H1 (cell line): ENCODE measurements at regions not wholly inside any gene's neighbourhood (a gene's known extent, or its start where the extent isn't known, plus 50 kb on each side); places are given as distances from the start of the nearest gene placed in this dataset.

Source experiments
- CTCF ChIA-PET: fragments of 300-600 bp; sonication (Branson Sonifier 250); formaldehyde crosslinking; loops from one replicate; lab custom pipeline; 2021; ENCODE audit not compliant: partially characterized antibody; lab: Charles Lee
- POLR2A ChIA-PET: fragments of 300-600 bp; sonication (Branson Sonifier 250); formaldehyde crosslinking; loops from one replicate; lab custom pipeline; 2021; ENCODE audit warnings: inconsistent platforms; ENCODE audit not compliant: partially characterized antibody; lab: Charles Lee
- DNase-seq, 2 experiments: peaks; one replicate each; pipeline versions ENCODE4 v3.0.0 to v3.0.0-alpha.2; 2010 to 2022; ENCODE audit warnings: low spot score in 2 of 2, low read depth in 1 of 2, mixed read lengths in 1 of 2
- FAIRE-seq: peaks from 2 replicates; lab custom pipeline; 2011; peaks lifted over from hg19 to GRCh38; lab: Jason Lieb, UNC
- H2AFZ ChIP-seq: 2 replicates; pipeline ENCODE4 v1.8.1; 2012; ENCODE audit warnings: low read length, inconsistent platforms
- H2AK5ac ChIP-seq: 2 replicates; pipeline ENCODE4 v1.6.1; 2013; ENCODE audit warnings: low read depth, low read length
- H2BK120ac ChIP-seq: replicated peaks from 2 replicates; pipeline ENCODE3; 2013; ENCODE audit warnings: low read depth, low read length, inconsistent platforms
- H2BK12ac ChIP-seq: 2 replicates; pipeline ENCODE4 v1.6.1; 2013; ENCODE audit warnings: low read depth, low read length
- H2BK15ac ChIP-seq: 2 replicates; pipeline ENCODE4 v1.6.1; 2013; ENCODE audit warnings: low read length
- H2BK20ac ChIP-seq: 2 replicates; pipeline ENCODE4 v1.6.1; 2013; ENCODE audit warnings: low read length
- H2BK5ac ChIP-seq: 2 replicates; pipeline ENCODE4 v1.6.1; 2013; ENCODE audit warnings: low read depth, low read length
- H3K14ac ChIP-seq: 2 replicates; pipeline ENCODE4 v1.6.1; 2013; ENCODE audit warnings: inconsistent platforms; ENCODE audit not compliant: insufficient read length
- H3K18ac ChIP-seq: 2 replicates; pipeline ENCODE4 v1.6.1; 2013; ENCODE audit warnings: low read length; ENCODE audit errors: extremely low read depth
- H3K23ac ChIP-seq: 2 replicates; pipeline ENCODE4 v1.6.1; 2013; ENCODE audit warnings: inconsistent platforms; ENCODE audit not compliant: insufficient read length
- H3K23me2 ChIP-seq: 2 replicates; pipeline ENCODE4 v1.6.1; 2013; ENCODE audit warnings: low read depth, low read length
- H3K27ac ChIP-seq: 2 replicates; pipeline ENCODE4 v1.6.1; 2011; ENCODE audit warnings: low read depth, low read length, inconsistent platforms
- H3K27me3 ChIP-seq, 4 experiments: replicated peaks in 1 of 4; 1 replicate in 1 of 4; 2 replicates in 3 of 4; pipeline versions ENCODE4 v1.6.1 to v1.8.1; 2011 to 2013; ENCODE audit warnings: low read length in 3 of 4, mild to moderate bottlenecking in 3 of 4, inconsistent platforms in 2 of 4, mixed read lengths in 2 of 4, moderate library complexity in 1 of 4; ENCODE audit not compliant: control insufficient read depth in 3 of 4, insufficient read depth in 3 of 4; ENCODE audit errors: extremely low read depth in 1 of 4
- H3K36me3 ChIP-seq, 4 experiments: 2 replicates each; pipeline versions ENCODE4 v1.6.1 to v1.8.1; 2011 to 2013; ENCODE audit warnings: mild to moderate bottlenecking in 4 of 4, low read length in 3 of 4, moderate library complexity in 2 of 4, control low read depth in 1 of 4, inconsistent platforms in 1 of 4; ENCODE audit not compliant: insufficient read depth in 4 of 4, control insufficient read depth in 2 of 4
- H3K4ac ChIP-seq: replicated peaks from 2 replicates; pipeline ENCODE3; 2013; ENCODE audit warnings: low read length, low read depth, mixed read lengths, inconsistent platforms; ENCODE audit not compliant: insufficient read length
- H3K4me1 ChIP-seq, 4 experiments: replicated peaks in 1 of 4; 1 replicate in 1 of 4; 2 replicates in 3 of 4; pipeline versions ENCODE4 v1.6.1 to v1.8.1; 2011 to 2013; ENCODE audit warnings: low read length in 3 of 4, inconsistent platforms in 2 of 4, mixed read lengths in 1 of 4; ENCODE audit not compliant: insufficient read depth in 4 of 4, control insufficient read depth in 3 of 4
- H3K4me2 ChIP-seq, 2 experiments: 2 replicates each; pipeline versions ENCODE4 v1.6.1 to v1.8.1; 2011 to 2013; ENCODE audit warnings: low read depth in 2 of 2, low read length in 2 of 2, control low read depth in 1 of 2, inconsistent platforms in 1 of 2, mild to moderate bottlenecking in 1 of 2; ENCODE audit not compliant: insufficient read depth in 1 of 2
- H3K4me3 ChIP-seq, 4 experiments: fragments of 200-600, 300-600 bp in 1 of 4; sonication (generic), shearing (Covaris generic), sonication (Bioruptor Twin) in 1 of 4; 2 replicates each; pipeline versions ENCODE4 v1.5.1 to v1.8.1; 2011 to 2016; ENCODE audit warnings: low read length in 4 of 4, low read depth in 3 of 4, control low read depth in 2 of 4, inconsistent platforms in 2 of 4, mild to moderate bottlenecking in 2 of 4, mixed read lengths in 1 of 4, moderate library complexity in 1 of 4; ENCODE audit not compliant: insufficient read depth in 2 of 4; ENCODE audit errors: extremely low read depth in 1 of 4
- H3K56ac ChIP-seq: replicated peaks from 2 replicates; pipeline ENCODE3; 2013; ENCODE audit warnings: low read depth, mild to moderate bottlenecking, mixed read lengths, low read length, inconsistent platforms; ENCODE audit not compliant: insufficient read length
- H3K79me1 ChIP-seq: 2 replicates; pipeline ENCODE4 v1.6.1; 2013; ENCODE audit warnings: low read depth, low read length, control low read depth
- H3K79me2 ChIP-seq, 2 experiments: 2 replicates each; pipeline versions ENCODE4 v1.6.1 to v1.8.1; 2012 to 2013; ENCODE audit warnings: low read length in 2 of 2, mild to moderate bottlenecking in 2 of 2, inconsistent platforms in 1 of 2; ENCODE audit not compliant: insufficient read depth in 2 of 2, control insufficient read depth in 1 of 2
- H3K9ac ChIP-seq, 4 experiments: replicated peaks in 1 of 4; 1 replicate in 1 of 4; 2 replicates in 3 of 4; pipeline versions ENCODE4 v1.6.1 to v1.8.1; 2011 to 2013; ENCODE audit warnings: low read depth in 3 of 4, low read length in 3 of 4, control low read depth in 2 of 4, mild to moderate bottlenecking in 2 of 4, moderate library complexity in 2 of 4, inconsistent platforms in 1 of 4; ENCODE audit errors: extremely low read depth in 1 of 4
- H3K9me3 ChIP-seq, 2 experiments: 2 replicates each; pipeline versions ENCODE4 v1.6.1 to v1.8.1; 2012 to 2013; ENCODE audit warnings: mild to moderate bottlenecking in 2 of 2, moderate library complexity in 2 of 2, control low read depth in 1 of 2, inconsistent platforms in 1 of 2, low read depth in 1 of 2, low read length in 1 of 2, mixed read lengths in 1 of 2; ENCODE audit not compliant: insufficient read depth in 2 of 2
- H4K20me1 ChIP-seq, 2 experiments: replicated peaks in 1 of 2; 2 replicates each; pipeline versions ENCODE3 to v1.8.1; 2011 to 2013; ENCODE audit warnings: inconsistent platforms in 2 of 2, low read length in 2 of 2, mild to moderate bottlenecking in 1 of 2; ENCODE audit not compliant: insufficient read depth in 2 of 2, control insufficient read depth in 1 of 2
- H4K5ac ChIP-seq: 2 replicates; pipeline ENCODE4 v1.6.1; 2013; ENCODE audit warnings: low read length, low read depth, mixed read lengths, inconsistent platforms; ENCODE audit not compliant: insufficient read length
- H4K8ac ChIP-seq: 2 replicates; pipeline ENCODE4 v1.8.0; 2013; ENCODE audit warnings: mild to moderate bottlenecking, moderate library complexity, low read length, inconsistent platforms; ENCODE audit not compliant: insufficient read depth; ENCODE audit errors: extremely low read depth
- H4K91ac ChIP-seq: replicated peaks from 2 replicates; pipeline ENCODE3; 2013; ENCODE audit warnings: low read length, mixed read lengths, inconsistent platforms; ENCODE audit not compliant: insufficient read length
- NANOG ChIP-seq: IDR thresholded peaks from 2 replicates; pipeline ENCODE4 v1.6.1; 2011; ENCODE audit warnings: low read length, low read depth, mild to moderate bottlenecking, inconsistent platforms; ENCODE audit not compliant: insufficient read depth, poor library complexity, severe bottlenecking
- TF ChIP-seq, protein P1 (sequence below): fragments of 300-600 bp; sonication (generic); IDR thresholded peaks from 2 replicates; pipeline ENCODE4 v1.7.1; 2012; ENCODE audit warnings: low read length, moderate library complexity, mild to moderate bottlenecking, inconsistent platforms; ENCODE audit not compliant: insufficient replicate concordance

DNA sequence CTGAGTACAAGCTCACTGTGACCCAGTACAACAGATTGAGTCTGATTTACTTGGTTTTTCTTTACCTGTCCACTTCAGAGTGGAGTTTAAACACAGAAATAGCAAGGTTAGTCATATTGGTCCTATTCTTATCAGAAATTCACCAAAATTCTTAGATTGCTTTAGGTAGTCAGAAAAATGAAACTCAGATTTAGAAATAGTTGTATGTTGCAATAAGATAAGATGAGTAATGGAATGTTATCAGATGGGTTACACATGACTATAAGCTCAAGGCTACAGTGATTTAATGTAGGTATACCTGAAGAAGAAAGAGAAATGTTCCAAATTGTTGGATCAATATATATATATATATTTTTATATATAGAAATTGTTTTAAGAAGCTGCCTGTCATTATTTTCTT is 524.1 kb downstream of the LRFN5 start:
- H2BK20ac ChIP-seq: no peak overlapping the region
- no peaks in the 10 kb centered on the region for H3K36me3 ChIP-seq
- H4K20me1 ChIP-seq: no peaks in the 10 kb centered on the region
- H2BK15ac ChIP-seq: no peak overlapping the region
- H3K9ac ChIP-seq: no peak overlapping the region
- no peak overlapping the region for H3K4me3 ChIP-seq
- no peak overlapping the region for H3K4me2 ChIP-seq
- H3K9me3 ChIP-seq: no peaks in the 10 kb centered on the region
- H3K23ac ChIP-seq: no peak overlapping the region
- no peak overlapping the region for H2BK120ac ChIP-seq
- H2BK5ac ChIP-seq: no peak overlapping the region
- no peak overlapping the region for H2AFZ ChIP-seq
- no peak overlapping the region for H2AK5ac ChIP-seq
- H3K27me3 ChIP-seq: no peaks in the 10 kb centered on the region
- H3K56ac ChIP-seq: no peak overlapping the region
- no peaks in the 10 kb centered on the region for H3K79me1 ChIP-seq
- H3K4ac ChIP-seq: no peak overlapping the region
- ChIA-PET CTCF (no interaction called here), POLR2A (no interaction called here)
- H3K23me2 ChIP-seq: no peaks in the 10 kb centered on the region
- H3K18ac ChIP-seq: no peak overlapping the region
- no peak overlapping the region for H3K14ac ChIP-seq
- no peak for DNase-seq
- H3K4me1 ChIP-seq: no peaks in the 10 kb centered on the region
- H3K27ac ChIP-seq: no peak overlapping the region
- H3K79me2 ChIP-seq: no peaks in the 10 kb centered on the region
- no peak overlapping the region for H4K91ac ChIP-seq
- H2BK12ac ChIP-seq: no peak overlapping the region
- no peak overlapping the region for H4K5ac ChIP-seq
- no peak overlapping the region for H4K8ac ChIP-seq
- no peak for FAIRE-seq
- TF ChIP-seq, protein P1, sequence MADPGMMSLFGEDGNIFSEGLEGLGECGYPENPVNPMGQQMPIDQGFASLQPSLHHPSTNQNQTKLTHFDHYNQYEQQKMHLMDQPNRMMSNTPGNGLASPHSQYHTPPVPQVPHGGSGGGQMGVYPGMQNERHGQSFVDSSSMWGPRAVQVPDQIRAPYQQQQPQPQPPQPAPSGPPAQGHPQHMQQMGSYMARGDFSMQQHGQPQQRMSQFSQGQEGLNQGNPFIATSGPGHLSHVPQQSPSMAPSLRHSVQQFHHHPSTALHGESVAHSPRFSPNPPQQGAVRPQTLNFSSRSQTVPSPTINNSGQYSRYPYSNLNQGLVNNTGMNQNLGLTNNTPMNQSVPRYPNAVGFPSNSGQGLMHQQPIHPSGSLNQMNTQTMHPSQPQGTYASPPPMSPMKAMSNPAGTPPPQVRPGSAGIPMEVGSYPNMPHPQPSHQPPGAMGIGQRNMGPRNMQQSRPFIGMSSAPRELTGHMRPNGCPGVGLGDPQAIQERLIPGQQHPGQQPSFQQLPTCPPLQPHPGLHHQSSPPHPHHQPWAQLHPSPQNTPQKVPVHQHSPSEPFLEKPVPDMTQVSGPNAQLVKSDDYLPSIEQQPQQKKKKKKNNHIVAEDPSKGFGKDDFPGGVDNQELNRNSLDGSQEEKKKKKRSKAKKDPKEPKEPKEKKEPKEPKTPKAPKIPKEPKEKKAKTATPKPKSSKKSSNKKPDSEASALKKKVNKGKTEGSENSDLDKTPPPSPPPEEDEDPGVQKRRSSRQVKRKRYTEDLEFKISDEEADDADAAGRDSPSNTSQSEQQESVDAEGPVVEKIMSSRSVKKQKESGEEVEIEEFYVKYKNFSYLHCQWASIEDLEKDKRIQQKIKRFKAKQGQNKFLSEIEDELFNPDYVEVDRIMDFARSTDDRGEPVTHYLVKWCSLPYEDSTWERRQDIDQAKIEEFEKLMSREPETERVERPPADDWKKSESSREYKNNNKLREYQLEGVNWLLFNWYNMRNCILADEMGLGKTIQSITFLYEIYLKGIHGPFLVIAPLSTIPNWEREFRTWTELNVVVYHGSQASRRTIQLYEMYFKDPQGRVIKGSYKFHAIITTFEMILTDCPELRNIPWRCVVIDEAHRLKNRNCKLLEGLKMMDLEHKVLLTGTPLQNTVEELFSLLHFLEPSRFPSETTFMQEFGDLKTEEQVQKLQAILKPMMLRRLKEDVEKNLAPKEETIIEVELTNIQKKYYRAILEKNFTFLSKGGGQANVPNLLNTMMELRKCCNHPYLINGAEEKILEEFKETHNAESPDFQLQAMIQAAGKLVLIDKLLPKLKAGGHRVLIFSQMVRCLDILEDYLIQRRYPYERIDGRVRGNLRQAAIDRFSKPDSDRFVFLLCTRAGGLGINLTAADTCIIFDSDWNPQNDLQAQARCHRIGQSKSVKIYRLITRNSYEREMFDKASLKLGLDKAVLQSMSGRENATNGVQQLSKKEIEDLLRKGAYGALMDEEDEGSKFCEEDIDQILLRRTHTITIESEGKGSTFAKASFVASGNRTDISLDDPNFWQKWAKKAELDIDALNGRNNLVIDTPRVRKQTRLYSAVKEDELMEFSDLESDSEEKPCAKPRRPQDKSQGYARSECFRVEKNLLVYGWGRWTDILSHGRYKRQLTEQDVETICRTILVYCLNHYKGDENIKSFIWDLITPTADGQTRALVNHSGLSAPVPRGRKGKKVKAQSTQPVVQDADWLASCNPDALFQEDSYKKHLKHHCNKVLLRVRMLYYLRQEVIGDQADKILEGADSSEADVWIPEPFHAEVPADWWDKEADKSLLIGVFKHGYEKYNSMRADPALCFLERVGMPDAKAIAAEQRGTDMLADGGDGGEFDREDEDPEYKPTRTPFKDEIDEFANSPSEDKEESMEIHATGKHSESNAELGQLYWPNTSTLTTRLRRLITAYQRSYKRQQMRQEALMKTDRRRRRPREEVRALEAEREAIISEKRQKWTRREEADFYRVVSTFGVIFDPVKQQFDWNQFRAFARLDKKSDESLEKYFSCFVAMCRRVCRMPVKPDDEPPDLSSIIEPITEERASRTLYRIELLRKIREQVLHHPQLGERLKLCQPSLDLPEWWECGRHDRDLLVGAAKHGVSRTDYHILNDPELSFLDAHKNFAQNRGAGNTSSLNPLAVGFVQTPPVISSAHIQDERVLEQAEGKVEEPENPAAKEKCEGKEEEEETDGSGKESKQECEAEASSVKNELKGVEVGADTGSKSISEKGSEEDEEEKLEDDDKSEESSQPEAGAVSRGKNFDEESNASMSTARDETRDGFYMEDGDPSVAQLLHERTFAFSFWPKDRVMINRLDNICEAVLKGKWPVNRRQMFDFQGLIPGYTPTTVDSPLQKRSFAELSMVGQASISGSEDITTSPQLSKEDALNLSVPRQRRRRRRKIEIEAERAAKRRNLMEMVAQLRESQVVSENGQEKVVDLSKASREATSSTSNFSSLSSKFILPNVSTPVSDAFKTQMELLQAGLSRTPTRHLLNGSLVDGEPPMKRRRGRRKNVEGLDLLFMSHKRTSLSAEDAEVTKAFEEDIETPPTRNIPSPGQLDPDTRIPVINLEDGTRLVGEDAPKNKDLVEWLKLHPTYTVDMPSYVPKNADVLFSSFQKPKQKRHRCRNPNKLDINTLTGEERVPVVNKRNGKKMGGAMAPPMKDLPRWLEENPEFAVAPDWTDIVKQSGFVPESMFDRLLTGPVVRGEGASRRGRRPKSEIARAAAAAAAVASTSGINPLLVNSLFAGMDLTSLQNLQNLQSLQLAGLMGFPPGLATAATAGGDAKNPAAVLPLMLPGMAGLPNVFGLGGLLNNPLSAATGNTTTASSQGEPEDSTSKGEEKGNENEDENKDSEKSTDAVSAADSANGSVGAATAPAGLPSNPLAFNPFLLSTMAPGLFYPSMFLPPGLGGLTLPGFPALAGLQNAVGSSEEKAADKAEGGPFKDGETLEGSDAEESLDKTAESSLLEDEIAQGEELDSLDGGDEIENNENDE: no peak
- no peak for TF ChIP-seq NANOG
